GM13977 (cell line): ENCODE measurements at regions not wholly inside any gene's neighbourhood (a gene's known extent, or its start where the extent isn't known, plus 50 kb on each side); places are given as distances from the start of the nearest gene placed in this dataset.

Source experiments
- DNase-seq: peaks from one replicate; pipeline ENCODE4 v3.0.0; 2012; ENCODE audit warnings: low spot score
- in situ Hi-C: fragments of 300-500 bp; cut with MboI; formaldehyde crosslinking; loops from one replicate; pipeline ENCODE4 v1.12.0; 2022; ENCODE audit warnings: low sequenced_read_pairs, low pct_unique_long_range_greater_than_20kb, mixed read lengths, inconsistent platforms; ENCODE audit not compliant: unreplicated experiment
- TF ChIP-seq, protein P1 (sequence below): IDR thresholded peaks from 2 replicates; pipeline ENCODE4 v1.5.1; 2012; ENCODE audit warnings: mild to moderate bottlenecking, control low read depth; ENCODE audit not compliant: insufficient read depth; ENCODE audit errors: extremely low read depth, missing control alignments

DNA sequence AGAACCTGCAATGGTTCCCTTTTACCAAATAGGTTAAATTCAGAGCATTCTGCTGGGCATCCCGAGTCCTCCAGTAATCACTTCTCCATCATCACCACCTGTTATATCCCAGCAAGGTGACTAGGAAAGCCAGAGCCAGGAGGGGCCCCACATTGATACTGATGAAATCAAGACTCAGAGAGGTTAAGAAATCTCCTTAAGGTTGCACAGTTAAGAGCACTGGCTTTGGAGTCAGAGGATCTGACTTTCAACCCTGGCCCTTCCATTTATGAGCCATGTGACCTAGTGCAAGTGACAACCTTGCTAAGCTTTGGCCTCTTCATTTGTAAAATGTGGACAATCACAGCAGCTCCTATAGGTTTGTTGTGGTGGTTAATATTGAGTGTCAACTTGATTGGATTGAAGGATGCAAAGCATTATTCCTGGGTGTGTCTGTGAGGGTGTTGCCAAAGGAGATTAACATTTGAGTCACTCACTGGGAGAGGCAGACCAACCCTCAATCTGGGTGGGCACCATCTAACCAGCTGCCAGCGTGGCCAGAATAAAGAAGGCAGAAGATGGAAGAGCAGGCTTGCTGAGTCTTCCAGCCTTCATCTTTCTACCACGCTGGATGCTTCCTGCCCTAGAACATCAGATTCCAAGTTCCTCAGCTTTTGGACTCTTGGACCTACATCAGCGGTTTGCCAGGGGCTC lies 194.2 kb upstream of the ASIC2 start:
- in situ Hi-C loops = no loop called here
- TF ChIP-seq, protein P1, sequence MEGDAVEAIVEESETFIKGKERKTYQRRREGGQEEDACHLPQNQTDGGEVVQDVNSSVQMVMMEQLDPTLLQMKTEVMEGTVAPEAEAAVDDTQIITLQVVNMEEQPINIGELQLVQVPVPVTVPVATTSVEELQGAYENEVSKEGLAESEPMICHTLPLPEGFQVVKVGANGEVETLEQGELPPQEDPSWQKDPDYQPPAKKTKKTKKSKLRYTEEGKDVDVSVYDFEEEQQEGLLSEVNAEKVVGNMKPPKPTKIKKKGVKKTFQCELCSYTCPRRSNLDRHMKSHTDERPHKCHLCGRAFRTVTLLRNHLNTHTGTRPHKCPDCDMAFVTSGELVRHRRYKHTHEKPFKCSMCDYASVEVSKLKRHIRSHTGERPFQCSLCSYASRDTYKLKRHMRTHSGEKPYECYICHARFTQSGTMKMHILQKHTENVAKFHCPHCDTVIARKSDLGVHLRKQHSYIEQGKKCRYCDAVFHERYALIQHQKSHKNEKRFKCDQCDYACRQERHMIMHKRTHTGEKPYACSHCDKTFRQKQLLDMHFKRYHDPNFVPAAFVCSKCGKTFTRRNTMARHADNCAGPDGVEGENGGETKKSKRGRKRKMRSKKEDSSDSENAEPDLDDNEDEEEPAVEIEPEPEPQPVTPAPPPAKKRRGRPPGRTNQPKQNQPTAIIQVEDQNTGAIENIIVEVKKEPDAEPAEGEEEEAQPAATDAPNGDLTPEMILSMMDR = no peak
- DNase-seq = no peak

DNA sequence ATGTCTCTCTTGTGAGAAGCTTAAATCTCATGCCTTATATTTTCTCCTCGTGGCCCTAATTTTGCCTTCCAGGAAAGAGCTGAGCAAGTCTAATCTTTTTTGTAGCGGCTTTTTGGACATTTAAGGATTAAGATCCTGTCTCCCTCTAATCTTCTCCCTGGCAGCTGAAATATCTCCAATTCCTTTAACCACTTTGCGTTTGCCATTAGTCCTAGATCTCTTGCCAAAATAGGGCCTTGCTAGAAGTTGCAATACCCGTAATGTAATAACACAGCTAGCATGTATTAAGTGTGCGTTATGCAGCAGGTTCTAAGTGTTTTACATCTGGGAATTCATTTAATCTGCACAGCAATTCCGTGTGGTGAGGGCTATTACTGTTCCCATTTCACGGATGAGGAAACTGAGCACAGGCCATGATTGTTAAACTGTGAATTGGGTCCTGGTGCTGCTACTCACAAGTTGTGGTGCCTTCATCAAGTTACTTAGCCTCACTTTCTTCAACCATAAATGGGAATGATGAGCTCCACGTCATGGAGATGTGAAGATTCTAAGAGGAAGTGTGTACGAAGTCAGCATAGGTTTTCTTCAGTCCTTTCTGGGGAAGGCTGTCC lies 198.9 kb upstream of the ASIC2 start:
- in situ Hi-C loops = no loop called here
- DNase-seq = no peak
- TF ChIP-seq, protein P1 = no peak

DNA sequence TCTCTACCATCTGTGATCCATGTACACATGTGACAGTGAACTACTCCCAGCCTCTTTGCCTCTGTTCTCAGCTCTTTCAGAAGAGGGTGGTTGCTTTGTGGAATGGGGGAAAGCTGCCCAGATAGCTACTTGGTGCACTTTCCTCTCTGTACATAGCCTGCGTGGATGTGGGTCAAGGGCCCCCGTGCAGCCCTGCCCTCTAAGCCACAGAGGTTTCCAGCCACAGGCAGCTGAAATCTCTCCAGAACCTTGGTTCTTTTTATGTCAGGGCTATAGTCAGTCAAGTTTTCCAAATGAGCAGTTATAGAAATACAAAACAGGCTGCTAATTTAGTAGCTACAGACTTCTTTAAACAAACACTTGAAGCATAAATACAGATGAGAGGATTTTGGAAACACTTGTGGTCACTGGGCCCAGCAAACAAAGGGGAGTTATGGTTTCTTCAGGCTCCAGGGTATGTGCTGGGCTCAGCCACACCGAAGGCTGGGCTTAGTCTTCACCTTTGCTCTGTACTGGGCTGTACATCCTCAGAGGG lies 199.7 kb upstream of the ASIC2 start:
- in situ Hi-C loops = no loop called here
- DNase-seq = no peak
- TF ChIP-seq, protein P1 = no peak

DNA sequence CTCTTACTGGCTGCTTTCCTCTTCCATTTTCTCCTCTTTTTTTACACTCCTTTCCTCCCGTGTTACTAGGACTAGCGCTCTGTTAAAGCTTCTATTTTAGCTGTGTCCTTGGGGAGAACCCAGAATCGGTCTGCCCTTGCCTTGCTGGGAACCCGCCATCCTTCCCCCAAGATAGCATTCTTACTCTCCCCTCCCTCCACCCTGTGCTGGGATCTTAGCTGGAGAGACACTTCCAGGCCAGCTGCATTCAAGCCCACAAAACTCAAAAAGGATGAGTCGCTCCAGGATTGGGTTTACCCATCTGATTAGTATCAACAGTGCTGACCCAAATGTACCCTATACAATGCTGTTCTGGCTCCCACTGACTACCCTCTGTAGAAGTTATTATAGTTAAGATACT lies 200.5 kb upstream of the ASIC2 start:
- no peak for DNase-seq
- TF ChIP-seq, protein P1 = no peak
- in situ Hi-C loops = no loop called here

DNA sequence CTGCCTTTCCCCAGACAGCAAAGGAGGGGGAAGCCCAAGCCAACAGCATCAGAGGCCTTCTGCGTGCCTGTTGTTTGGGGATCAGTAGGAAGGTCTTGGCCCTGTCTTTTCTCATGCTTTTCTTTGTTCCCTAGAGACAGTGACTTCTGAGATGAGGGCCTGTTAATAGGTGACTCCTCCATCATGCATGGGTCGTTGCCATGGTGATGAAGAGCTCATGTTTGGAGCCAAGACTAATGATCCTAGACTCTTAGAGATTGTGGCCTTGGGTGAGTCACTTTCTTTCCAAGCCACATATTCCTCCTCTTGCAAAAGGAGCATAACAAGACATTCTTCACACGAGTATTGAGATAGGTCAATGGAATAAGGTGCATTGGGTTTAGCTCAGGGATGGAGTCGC lies 201.1 kb upstream of the ASIC2 start:
- TF ChIP-seq, protein P1 = no peak
- in situ Hi-C loops = no loop called here
- no peak for DNase-seq

DNA sequence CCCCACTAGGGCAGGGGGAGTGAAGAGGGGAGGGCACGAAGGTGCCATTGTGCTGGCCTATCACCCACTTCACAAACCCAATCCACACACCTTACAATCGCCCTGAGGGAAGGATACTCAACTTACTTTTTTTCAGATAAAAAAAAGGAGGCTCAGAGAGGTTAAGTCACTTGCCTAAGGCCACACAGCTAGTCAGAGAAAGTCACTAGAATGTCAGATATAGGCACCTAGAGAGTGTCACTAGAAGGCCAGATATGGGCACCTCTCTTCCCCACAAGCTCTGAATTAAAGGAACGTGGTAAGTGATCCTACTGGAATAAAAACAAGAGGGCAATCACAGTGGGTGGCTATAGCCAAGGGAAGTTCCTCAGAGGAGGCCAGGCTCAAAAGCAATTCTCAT lies 204.5 kb upstream of the ASIC2 start:
- in situ Hi-C loops = no loop called here

More for the DNA sequence above, 204.5 kb upstream of the ASIC2 start:
- TF ChIP-seq, protein P1 = no peak
- DNase-seq = no peak
